B cell (primary cell): ENCODE measurements at regions not wholly inside any gene's neighbourhood (a gene's known extent, or its start where the extent isn't known, plus 50 kb on each side); places are given as distances from the start of the nearest gene placed in this dataset.

Experiments
- CTCF ChIP-seq: fragments of 200-600 bp; IDR thresholded peaks from one replicate; pipeline ENCODE4 v1.8.0; 2022; ENCODE audit warnings: antibody characterized with exemption, mild to moderate bottlenecking
- EZH2 ChIP-seq: IDR thresholded peaks from 2 replicates; pipeline ENCODE4 v1.6.1; 2012; ENCODE audit warnings: borderline replicate concordance, low read depth, mild to moderate bottlenecking, moderate library complexity, low read length; ENCODE audit not compliant: insufficient read depth, poor library complexity, severe bottlenecking

- TF ChIP-seq CTCF (peak; percentile 65), EZH2 (no peak)
Measured at GRCh38 chr7:132654150-132654549, 77.9 kb upstream of the PLXNA4 start.
